HuH-7.5 (cell line): ENCODE measurements at regions not wholly inside any gene's neighbourhood (a gene's known extent, or its start where the extent isn't known, plus 50 kb on each side); places are given as distances from the start of the nearest gene placed in this dataset.

Experiments used
- DNase-seq: peaks from one replicate; pipeline ENCODE4 v3.0.0; 2011; ENCODE audit warnings: low spot score

GRCh38 chr4:181682367-181683047 lies 560.7 kb upstream of the TENM3 start:
- DNase-seq = no peak

GRCh38 chr4:181684310-181684709 lies 558.9 kb upstream of the TENM3 start:
- DNase-seq = no peak

DNA sequence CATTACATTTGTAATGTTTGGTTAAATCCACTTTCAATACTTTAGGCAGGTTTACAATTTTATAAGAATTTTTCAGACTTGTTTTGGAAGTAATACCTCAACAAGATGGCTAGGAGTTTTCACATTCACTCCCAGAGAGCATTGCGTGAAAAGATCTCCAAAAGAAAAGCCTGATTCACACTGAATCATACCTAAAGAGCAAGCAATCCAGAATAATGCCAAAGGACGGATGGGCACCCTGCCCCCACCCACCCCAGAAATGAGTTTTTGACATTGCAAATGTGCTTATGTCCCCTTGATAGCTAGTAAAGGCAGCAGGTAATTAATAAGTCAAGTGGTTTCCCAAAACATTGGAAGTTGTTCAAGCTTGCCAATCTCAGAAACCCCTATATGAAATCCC lies 557.7 kb upstream of the TENM3 start:
- DNase-seq = no peak

- no peak for DNase-seq
Observed at GRCh38 chr4:181685911-181686310, 557.3 kb upstream of the TENM3 start.

DNA sequence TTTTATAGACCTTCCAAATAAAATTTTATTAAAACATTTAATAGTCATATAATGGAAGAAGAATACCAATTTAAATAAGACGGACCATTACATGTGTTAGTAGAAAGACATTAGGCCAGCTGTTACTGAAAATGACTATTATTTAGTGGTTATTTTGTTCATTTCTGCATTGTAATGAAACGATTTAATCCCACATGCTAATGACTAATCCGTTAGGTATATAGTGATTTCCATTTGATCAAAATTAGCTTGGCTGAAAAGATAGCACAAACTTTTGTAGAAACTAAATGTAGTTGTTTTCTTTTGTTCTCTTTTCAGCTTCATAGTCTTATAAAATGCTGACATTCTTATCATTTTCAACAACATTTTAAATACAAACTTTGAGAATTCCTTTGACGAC lies 556.1 kb upstream of the TENM3 start:
- DNase-seq = no peak

GRCh38 chr4:181688432-181688831 lies 554.8 kb upstream of the TENM3 start:
- DNase-seq = no peak

DNA sequence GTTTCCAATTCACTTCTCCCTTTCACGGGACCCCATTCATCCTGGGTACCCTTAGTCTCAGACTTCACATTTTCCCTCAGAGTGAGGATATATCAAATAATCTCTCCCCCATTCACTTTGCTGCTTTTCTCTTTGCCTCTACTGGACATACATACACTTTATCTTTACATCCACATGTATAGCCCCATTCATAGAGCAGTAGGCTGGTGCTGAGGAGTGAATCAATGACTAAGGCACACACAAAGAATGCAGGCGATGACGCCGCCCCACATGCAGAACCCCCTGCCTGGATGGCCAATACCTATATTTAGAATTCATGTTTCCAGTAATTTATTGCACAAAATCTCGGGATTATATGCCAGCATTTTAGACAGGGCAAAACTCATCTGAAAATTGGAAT lies 554.3 kb upstream of the TENM3 start:
- DNase-seq = no peak

GRCh38 chr4:181690498-181690897 lies 552.7 kb upstream of the TENM3 start:
- no peak for DNase-seq

GRCh38 chr4:181692965-181693364 lies 550.2 kb upstream of the TENM3 start:
- DNase-seq = no peak

- no peak for DNase-seq
Observed at GRCh38 chr4:181693517-181693916, 549.7 kb upstream of the TENM3 start.

GRCh38 chr4:181698221-181698620 lies 545.0 kb upstream of the TENM3 start:
- DNase-seq = no peak

GRCh38 chr4:181701214-181701613 lies 542.0 kb upstream of the TENM3 start:
- no peak for DNase-seq

- DNase-seq = no peak
Observed at GRCh38 chr4:181701894-181702293, 541.3 kb upstream of the TENM3 start.

DNA sequence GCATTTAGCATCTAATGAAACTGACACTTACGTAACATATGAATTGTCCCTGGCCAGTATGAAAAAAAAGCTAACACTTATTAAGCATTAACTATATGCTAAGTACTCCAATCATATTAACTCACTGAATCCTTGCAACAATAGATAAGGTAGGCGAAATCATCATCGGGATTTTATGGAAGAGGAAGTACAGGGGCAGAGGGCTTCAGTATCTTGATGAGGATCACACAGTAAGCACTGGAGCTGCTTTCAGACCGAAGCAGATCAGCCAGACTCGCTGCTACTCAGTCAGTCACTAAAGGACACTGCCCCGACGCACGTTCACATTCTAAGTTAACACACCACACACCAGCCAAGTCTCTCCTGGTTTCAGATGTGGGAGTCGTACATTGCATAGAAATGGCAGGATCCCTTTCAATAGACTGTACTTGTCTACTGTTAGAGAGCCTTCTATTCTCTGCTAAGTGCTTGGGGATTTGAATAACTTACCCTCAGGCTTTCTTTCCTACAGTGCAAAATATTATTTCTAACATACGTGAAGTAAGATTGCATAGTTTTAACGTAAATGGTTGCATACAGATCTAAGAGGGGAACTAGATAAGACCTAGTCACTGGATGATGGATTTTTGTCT lies 540.2 kb upstream of the TENM3 start:
- DNase-seq = no peak

DNA sequence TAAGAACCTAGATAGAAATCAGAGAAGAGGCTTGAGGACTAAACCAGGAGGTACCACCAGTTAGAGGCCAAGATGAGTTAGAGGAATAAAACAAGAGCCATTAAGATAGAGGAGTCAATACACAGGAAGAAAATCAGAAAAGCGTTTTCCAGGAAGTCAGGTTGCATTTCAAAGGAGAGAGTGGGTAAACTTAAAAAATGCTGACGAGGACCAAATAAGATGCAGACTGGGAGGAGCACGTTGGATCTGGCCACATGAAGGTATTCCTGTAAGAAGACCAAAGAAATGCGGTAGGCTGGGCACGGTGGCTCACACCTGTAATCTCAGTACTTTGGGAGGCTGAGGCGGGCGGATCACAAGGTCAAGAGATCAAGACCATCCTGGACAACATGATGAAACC lies 533.1 kb upstream of the TENM3 start:
- DNase-seq = no peak

DNA sequence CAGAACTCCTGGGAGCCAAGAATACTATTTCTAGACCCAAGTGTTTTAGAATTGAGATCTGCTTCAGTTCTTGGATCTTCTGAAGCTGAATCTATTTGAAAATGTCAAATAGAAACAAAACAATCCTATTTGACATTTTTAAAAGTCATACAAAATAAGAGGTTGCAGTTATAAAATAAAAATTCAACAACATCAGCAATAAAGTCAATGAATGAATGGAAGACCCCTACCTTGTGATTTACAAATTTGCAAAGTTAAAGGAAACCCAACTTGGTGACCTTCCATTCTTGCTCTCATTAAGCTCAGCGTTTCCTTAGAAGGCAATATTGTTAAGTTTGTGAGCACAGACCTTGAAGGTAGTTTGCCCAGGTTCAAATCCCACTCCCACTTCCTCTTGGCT lies 531.8 kb upstream of the TENM3 start:
- DNase-seq = no peak

DNA sequence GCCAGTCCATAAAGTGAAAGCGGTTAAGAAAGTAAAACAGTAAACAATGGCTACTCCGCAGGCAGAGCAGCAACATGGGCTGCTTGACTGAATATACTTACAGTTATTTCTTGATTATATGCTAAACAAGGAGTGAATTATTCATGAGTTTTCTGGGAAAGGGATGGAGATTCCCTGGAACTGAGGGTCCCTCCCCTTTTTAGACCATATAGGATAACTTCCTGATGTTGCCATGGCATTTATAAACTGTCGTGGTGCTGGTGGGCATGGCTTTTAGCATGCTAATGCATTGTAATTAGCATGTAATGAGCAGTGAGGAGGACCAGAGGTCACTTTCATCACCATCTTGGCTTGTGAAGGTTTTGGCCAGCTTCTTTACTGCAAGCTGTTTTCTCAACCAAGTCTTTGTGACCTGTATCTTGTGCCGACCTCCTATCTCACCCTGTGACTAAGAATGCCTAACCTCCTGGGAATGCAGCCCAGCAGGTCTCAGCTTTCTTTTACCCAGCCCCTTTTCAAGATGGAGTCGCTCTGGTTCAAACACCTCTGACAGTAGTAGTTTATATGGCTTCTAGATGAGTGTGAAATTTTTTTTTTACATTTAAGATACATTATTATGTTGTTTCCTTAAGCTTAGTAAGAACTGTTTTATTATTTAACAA lies 514.8 kb upstream of the TENM3 start:
- no peak for DNase-seq

GRCh38 chr4:181731900-181732299 lies 511.3 kb upstream of the TENM3 start:
- DNase-seq = no peak

GRCh38 chr4:181737744-181738143 lies 505.5 kb upstream of the TENM3 start:
- no peak for DNase-seq

DNA sequence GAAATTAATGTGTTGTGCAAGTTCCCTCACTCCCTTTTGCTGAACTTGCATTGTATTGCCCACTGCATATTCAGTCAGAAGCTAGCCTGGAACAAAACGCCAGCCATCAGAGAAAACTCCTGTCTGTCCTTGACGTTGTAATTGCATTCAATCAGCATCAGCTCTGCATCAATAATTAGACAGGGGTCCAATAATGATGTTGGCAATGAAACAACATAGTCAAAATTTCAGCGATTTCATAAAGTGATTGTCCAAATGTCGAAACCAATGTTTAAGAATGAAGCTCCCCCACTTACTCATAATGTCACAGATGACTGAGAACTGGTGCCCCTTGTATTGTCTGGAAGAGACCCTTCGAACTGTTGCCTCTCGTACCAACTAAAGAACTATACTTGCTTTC lies 504.2 kb upstream of the TENM3 start:
- no peak for DNase-seq

DNA sequence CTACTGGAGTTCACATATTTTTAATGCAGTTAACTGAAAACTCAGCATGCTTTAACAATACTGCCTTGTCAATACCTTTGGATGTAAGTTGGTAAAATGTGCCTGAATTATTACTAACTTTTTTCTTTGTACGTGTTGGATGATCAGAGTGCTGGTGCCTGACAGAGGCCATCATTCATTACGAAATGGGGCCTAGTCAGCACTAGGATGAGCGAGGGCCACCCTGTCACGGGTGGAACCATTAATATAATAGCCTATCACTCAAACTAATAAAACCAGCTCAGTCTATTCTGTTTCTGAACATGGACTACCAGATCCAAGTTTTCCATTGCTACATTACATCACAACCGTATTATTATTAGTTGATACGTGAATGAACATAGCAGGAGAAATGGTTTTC lies 501.7 kb upstream of the TENM3 start:
- no peak for DNase-seq

- no peak for DNase-seq
Observed at GRCh38 chr4:181745933-181746625, 497.1 kb upstream of the TENM3 start.

DNA sequence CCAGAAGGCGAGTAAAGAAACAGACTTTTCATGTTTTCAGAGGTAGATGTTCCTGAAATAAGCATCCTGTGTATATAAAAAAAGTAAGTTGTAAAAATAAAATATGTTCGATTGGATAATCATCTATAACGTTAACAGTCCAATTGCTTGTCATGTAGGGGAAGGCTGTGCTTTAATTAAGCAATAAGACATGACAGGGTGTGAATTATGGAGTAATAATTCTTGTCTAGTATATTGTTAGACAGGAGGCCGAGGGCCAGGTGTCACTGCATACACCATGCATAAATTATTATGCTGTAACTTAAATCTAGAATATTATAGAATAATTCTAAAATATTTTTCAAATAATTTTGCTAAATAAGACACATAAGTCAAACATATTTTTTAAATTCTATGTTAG lies 494.6 kb upstream of the TENM3 start:
- no peak for DNase-seq
